ENCODE measurements at regions not wholly inside any gene's neighbourhood (a gene's known extent, or its start where the extent isn't known, plus 50 kb on each side); places are given as distances from the start of the nearest gene placed in this dataset.

DNA sequence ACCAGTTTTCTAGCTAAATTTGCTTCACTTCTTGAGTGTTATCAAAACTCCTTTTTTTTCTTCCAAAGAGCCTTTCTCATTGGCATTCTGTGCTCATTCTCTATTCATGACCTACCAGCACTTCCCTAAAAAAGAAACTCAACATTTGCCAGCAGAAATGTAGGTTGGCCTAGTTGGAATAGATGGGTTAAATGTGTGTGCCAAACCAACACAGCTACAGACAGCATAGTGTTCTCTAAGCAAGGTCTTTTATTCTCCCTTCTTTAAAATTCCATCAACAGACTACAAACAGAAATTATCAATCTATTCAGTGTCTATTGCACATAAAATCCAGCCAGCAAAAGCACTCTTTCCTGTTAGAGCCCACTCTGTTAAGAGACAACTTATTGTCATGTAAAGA is 255.8 kb upstream of the PUM3 start:
- H3K9me2 ChIP-seq (replicated peaks; ENCODE audit: low read depth, low read length), result no peaks in the 10 kb centered on the region
- H2AFZ ChIP-seq (ENCODE audit: low read length), result no peak overlapping the region
- H3K4me2 ChIP-seq (ENCODE audit: low read depth, low read length, poor library complexity, severe bottlenecking), result no peak overlapping the region
- no peaks in the 10 kb centered on the region for H3K4me1 ChIP-seq (ENCODE audit: insufficient read depth, low read length, poor library complexity, severe bottlenecking)
- H3K79me2 ChIP-seq (ENCODE audit: insufficient read depth, low read length), result no peaks in the 10 kb centered on the region
- no peaks in the 10 kb centered on the region for H3K36me3 ChIP-seq (ENCODE audit: insufficient read depth, low read length)
- no peaks in the 10 kb centered on the region for H3K9me3 ChIP-seq (ENCODE audit: insufficient read depth, low read depth, low read length)
- no peak overlapping the region for H3K9ac ChIP-seq (ENCODE audit: low read depth, low read length, poor library complexity, severe bottlenecking)
- no peak for TF ChIP-seq EZH2phosphoT487 (IDR thresholded peaks at IDR 0.05; ENCODE audit: borderline replicate concordance)
- TF ChIP-seq, protein P1, sequence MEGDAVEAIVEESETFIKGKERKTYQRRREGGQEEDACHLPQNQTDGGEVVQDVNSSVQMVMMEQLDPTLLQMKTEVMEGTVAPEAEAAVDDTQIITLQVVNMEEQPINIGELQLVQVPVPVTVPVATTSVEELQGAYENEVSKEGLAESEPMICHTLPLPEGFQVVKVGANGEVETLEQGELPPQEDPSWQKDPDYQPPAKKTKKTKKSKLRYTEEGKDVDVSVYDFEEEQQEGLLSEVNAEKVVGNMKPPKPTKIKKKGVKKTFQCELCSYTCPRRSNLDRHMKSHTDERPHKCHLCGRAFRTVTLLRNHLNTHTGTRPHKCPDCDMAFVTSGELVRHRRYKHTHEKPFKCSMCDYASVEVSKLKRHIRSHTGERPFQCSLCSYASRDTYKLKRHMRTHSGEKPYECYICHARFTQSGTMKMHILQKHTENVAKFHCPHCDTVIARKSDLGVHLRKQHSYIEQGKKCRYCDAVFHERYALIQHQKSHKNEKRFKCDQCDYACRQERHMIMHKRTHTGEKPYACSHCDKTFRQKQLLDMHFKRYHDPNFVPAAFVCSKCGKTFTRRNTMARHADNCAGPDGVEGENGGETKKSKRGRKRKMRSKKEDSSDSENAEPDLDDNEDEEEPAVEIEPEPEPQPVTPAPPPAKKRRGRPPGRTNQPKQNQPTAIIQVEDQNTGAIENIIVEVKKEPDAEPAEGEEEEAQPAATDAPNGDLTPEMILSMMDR (conservative IDR thresholded peaks at IDR 0.05; ENCODE audit: low read length), result no peak
- no peak overlapping the region for H3K4me3 ChIP-seq (ENCODE audit: low read length, poor library complexity, severe bottlenecking)
- no peaks in the 10 kb centered on the region for H4K20me1 ChIP-seq (ENCODE audit: insufficient read depth, low read length, poor library complexity, severe bottlenecking)
- no peaks in the 10 kb centered on the region for H3K27me3 ChIP-seq (ENCODE audit: insufficient read depth, low read length, poor library complexity, severe bottlenecking)
- no peaks in the 10 kb centered on the region for H3F3A ChIP-seq (ENCODE audit: low read depth)

DNA sequence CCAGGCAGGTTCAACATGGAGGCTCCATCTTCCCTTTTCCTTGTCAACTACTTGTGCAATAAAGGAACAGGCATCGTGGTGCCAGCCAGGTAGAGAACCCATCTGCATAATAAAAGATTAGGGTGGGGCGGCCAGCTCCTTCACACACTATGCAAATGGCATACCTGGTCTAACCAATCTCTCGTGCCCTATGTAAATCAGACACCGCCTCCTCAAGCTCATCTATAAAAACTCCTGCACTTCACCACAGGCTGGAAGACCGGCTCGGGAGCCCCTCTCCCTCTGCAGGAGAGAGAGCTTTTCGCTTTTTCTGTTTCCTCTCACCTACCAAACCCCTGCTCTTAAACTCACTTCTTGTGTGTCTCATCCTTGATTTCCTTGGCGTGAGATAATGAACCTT is 244.3 kb upstream of the PUM3 start:
- Histone ChIP-seq H2AFZ (ENCODE audit: low read length) (no peak overlapping the region), H3K9me2 (replicated peaks; ENCODE audit: low read depth, low read length) (no peaks in the 10 kb centered on the region), H4K20me1 (ENCODE audit: insufficient read depth, low read length, poor library complexity, severe bottlenecking) (no peaks in the 10 kb centered on the region), H3K4me2 (ENCODE audit: low read depth, low read length, poor library complexity, severe bottlenecking) (no peak overlapping the region), H3F3A (ENCODE audit: low read depth) (no peaks in the 10 kb centered on the region), H3K4me1 (ENCODE audit: insufficient read depth, low read length, poor library complexity, severe bottlenecking) (no peaks in the 10 kb centered on the region), H3K9me3 (ENCODE audit: insufficient read depth, low read depth, low read length) (no peaks in the 10 kb centered on the region), H3K36me3 (ENCODE audit: insufficient read depth, low read length) (no peaks in the 10 kb centered on the region), H3K9ac (ENCODE audit: low read depth, low read length, poor library complexity, severe bottlenecking) (no peak overlapping the region), H3K4me3 (ENCODE audit: low read length, poor library complexity, severe bottlenecking) (no peak overlapping the region), H3K27me3 (ENCODE audit: insufficient read depth, low read length, poor library complexity, severe bottlenecking) (no peaks in the 10 kb centered on the region), H3K79me2 (ENCODE audit: insufficient read depth, low read length) (no peaks in the 10 kb centered on the region)
- TF ChIP-seq EZH2phosphoT487 (IDR thresholded peaks at IDR 0.05; ENCODE audit: borderline replicate concordance), result no peak
- TF ChIP-seq, protein P1 (conservative IDR thresholded peaks at IDR 0.05; ENCODE audit: low read length), result no peak

DNA sequence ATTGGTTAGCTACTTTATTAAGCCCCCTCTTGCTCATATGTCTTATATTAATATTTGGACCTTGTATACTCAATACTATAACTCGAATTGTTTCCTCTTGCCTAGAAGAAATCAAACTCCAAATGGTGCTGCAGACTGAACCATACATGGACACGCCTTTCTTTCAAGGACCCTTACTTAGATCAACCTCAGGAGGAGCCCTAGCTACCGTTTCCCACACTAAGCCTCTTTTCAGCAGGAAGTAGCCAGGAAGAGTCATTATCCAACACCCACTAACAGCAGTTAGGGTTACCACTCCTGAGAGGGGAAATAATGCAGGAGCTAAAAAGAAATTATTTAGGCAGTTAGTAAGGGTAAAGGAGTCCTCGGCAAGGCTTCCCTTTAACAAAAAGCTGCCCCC is 243.8 kb upstream of the PUM3 start:
- no peaks in the 10 kb centered on the region for H3K9me3 ChIP-seq (ENCODE audit: insufficient read depth, low read depth, low read length)
- no peaks in the 10 kb centered on the region for H3K27me3 ChIP-seq (ENCODE audit: insufficient read depth, low read length, poor library complexity, severe bottlenecking)
- no peak overlapping the region for H3K4me3 ChIP-seq (ENCODE audit: low read length, poor library complexity, severe bottlenecking)
- H3K36me3 ChIP-seq (ENCODE audit: insufficient read depth, low read length), result no peaks in the 10 kb centered on the region
- no peaks in the 10 kb centered on the region for H3F3A ChIP-seq (ENCODE audit: low read depth)
- no peaks in the 10 kb centered on the region for H4K20me1 ChIP-seq (ENCODE audit: insufficient read depth, low read length, poor library complexity, severe bottlenecking)
- no peaks in the 10 kb centered on the region for H3K9me2 ChIP-seq (replicated peaks; ENCODE audit: low read depth, low read length)
- no peaks in the 10 kb centered on the region for H3K79me2 ChIP-seq (ENCODE audit: insufficient read depth, low read length)
- H3K4me2 ChIP-seq (ENCODE audit: low read depth, low read length, poor library complexity, severe bottlenecking), result no peak overlapping the region
- no peak overlapping the region for H3K9ac ChIP-seq (ENCODE audit: low read depth, low read length, poor library complexity, severe bottlenecking)
- no peak overlapping the region for H2AFZ ChIP-seq (ENCODE audit: low read length)
- TF ChIP-seq, protein P1 (conservative IDR thresholded peaks at IDR 0.05; ENCODE audit: low read length), result no peak
- TF ChIP-seq EZH2phosphoT487 (IDR thresholded peaks at IDR 0.05; ENCODE audit: borderline replicate concordance), result no peak
- H3K4me1 ChIP-seq (ENCODE audit: insufficient read depth, low read length, poor library complexity, severe bottlenecking), result no peaks in the 10 kb centered on the region

All from Loucy (cell line).